Stimulated activated CD4-positive, alpha-beta T cell treated with anti-CD3 and anti-CD28 coated beads, TNF-alpha, amount 100 ng/mL, for 48 hours (primary cell): ENCODE measurements at regions not wholly inside any gene's neighbourhood (a gene's known extent, or its start where the extent isn't known, plus 50 kb on each side); places are given as distances from the start of the nearest gene placed in this dataset.
"Not testable (repeated sequence)": the region's sequence is repeated elsewhere in the genome, so short reads cannot be mapped to it uniquely, and the experiment has no call there.

Source experiments
- DNase-seq, 3 donors: peaks; one replicate each; pipeline ENCODE4 v3.0.0-alpha.2; 2020; ENCODE audit warnings: low read depth in 3 of 3

DNA sequence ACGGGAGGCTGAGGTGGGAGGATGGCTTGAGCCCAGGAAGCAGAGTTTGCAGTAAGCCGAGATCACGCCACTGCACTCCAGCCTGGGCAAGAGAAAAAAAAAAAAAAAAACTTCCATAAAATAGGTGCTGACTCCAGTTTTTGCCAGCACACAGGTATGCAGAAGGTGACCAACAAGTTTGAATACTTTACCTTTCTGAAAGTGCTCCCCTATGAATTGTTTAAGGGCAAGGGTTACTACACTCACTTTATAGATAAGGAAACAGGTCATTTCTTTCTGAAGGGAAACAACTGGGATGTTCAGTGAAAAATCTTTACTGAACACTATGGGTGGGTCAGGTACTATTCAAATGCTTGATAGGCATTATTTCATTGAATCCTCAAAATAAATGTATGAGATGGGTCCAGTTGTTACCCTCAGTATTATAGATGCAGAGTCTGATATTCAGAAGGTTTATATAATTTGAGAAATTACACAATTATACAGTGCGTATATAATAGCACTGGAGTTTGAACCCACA, 538.5 kb downstream of the INSC start:
- no peak for DNase-seq

DNA sequence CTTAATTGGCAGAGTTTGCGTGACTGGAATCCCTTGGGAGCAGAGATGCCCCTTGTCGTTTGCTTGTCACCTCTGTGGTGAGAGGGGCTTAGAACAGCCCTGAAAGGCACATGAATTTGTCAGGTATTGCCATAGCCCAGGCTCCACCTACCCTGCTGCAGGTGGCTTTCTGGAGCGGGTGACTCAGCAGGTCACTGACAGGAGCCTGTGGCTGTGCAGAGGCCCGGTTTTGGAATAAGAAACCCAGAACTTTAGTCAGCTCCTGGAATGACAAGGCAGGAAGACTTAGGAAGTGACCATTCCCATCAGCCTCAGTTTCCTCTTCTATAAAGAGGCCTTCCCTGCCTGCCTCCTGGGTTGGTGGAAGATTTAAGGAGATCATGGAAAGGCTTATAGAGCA, 539.7 kb downstream of the INSC start:
- DNase-seq, result no peak

DNA sequence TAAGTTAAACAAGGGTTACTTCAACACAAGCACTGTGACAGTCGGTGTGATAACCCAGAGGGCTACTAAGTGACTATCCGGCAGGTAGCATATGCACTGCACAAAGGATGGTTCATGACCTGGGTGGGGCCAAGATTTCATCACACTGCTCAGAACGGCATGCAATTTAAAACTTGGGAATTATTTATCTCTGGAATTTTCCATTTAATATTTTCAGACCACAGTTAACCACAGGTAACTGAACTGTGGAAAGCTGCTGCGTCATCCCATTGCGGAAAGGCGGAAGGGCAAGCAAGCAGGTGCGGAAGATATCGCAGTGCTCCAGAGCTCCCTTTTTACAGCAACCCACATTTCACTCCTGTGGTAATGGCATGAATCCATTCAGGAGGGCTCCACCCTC, 540.8 kb downstream of the INSC start:
- no peak for DNase-seq

DNA sequence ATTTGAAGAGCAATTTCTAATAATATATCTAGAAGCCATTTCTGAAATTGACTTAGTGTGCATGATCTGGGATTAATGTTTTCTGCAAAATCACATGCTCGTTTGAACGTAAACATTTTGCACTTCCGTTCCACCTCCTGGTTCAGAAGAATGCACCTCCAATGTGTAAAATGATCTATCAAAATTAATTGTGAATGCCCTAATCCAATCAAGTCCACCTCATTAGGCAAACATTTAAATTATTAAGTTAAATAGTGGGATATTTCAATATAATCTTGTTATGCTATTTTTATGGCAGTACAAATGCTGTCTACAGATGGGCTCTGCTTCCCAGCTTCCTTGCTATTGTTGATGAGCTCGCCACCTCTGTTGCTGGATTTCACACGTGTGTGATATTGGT, 542.5 kb downstream of the INSC start:
- DNase-seq, result no peak

DNA sequence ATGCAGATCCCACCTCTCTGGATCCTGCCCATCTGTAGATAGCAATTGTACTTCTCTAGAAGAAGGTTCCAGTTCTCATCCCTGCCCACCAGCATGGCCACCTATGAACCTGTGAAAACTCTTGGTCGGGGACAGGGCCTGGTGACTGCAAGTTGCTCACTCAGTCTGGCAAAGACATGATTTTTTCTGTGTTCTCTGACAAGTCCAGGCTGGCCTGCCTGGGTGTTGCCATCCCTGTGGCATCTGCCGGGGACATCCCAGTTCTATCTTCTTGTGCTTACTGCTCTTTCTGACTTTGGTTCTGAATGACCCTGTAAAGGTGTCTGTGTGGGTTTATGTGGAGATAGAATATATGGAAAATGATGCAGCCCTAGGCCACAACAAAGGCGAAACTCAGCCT, 545.8 kb downstream of the INSC start:
- DNase-seq, result no peak

DNA sequence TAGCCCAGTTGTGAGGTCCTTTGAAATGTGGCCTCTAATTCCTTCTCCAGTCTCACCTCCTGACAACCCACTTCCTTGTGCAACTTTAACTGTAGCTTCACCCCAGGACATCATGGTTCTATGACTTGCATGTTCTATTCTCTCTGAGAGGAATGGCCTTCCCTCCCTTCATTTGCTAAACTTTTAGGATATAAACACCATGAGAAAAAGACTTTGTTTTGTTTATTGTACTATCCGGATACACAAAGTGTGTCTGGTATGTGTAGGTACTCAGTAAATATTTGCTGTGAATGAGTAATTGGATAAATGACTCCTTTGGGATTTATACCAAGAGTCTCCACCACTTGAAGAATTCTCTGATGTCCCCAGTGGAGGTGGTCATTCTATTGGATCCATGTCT, 547.6 kb downstream of the INSC start:
- DNase-seq, result no peak

DNA sequence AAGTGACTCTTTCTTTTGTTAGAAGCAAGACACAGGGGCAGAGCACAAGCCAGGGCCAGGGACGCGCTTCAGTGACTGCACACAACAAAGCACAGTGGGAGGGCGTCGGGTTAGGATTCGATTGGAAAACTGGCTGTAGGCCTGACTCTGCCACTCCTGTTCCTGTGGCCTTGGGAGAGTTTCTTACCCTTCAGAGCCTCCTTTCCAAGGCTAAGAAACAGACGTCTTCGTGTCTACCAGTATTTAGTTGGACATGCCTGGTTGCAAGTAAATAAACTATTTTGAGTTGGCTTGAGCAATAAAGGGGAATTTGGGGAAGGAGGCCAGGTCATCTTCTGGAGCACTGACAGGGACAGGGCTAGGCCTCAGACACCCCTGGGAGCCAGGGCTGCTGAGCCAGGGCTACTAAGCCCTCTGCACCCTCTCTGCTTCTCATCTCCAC, 549.1 kb downstream of the INSC start:
- DNase-seq, result no peak

DNA sequence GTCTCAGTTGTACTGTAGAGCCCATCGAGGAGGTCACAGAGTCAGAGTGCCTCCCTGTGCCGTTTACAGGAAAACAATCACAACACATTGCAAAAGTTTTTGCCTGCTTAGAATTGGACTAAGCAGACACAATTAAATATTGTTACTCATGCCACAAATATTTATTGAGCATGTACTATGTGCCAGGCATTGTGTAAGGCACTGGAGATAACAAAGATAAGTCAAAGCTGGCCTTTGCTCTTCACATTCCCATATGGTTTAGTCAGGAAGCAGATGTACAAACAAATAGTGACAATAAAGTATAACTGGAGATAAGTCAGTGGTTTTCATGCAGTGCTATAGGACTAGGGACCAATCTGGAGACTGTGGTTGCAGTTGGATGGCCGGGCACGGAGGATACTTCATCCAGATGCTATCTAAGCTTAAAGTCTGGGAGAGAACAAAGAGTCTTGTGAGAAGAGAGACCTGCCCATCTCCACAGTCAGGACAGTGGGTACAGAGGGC, 550.7 kb downstream of the INSC start:
- no peak for DNase-seq

DNA sequence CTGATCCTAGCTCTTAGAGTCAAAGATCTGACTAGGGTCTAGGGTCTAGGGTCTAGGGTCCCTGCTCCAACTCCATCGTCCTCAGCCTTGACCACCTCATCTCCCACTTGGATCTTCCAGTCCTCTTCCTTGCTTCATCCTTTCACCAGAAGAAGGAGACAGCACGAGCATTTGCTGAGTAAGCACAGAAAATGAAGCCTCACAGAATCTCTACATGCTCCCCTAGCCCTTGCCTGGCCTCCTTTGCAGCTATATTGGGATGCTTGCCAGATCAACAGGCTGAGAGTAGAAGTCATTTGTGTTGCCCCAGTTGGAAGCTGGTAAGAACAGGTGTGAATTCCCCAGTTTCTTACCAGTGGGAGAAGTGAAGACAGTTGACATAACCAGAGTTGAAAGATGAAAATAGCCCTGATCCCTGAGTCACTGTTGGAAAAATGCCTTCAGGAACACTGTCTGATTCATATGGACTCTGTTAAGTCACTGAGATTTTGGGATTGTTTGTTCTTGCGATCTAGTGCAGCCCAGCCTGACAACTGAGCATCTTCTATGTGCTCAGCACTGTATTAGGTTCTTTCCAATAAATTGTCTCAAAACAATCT, 552.5 kb downstream of the INSC start:
- DNase-seq, result no peak

DNA sequence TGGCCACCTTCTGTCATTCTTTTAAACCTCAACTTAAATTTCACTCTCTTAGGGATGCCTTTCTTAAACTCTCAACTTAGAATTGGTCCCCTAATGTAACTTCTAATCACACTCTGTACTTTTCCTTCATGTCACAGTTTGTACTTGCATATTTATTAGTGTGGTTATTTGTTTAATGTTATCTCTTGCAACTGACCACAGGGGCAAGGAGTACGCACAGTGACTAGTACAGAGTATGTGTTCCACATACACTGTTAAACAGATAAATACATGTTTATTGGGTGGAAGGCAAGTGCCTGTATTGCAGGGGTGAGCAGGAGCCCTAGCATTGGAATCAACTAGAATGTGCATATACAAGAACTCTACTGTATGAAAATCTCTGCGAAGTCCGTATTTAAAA, 554.0 kb downstream of the INSC start:
- DNase-seq, result no peak

DNA sequence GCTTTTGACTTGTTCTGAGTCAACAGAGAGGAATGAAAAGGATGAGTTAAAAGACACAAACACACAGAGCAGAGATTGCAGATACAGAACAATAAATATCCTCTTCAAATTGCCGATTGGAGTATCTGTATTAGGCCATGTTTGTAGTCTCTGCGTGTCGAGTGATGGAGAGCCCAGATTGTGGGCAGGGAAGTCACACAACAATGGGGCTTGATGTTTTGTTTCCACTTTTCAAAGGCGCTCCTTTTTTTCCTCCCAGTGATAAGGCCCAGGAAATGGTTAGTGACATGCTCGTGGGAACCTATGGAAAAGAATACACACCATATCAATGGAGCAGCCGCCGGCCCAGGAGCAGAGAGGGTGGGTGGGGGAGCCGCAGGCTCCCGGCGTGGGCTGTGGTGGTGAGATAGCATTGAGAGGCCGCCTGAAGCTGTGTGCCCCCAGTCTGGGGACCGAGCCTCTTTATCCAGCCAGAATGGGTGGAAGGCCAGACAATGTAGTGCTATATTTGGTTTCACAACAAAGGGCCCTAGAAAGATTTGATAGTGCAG, 555.9 kb downstream of the INSC start:
- DNase-seq, result no peak

DNA sequence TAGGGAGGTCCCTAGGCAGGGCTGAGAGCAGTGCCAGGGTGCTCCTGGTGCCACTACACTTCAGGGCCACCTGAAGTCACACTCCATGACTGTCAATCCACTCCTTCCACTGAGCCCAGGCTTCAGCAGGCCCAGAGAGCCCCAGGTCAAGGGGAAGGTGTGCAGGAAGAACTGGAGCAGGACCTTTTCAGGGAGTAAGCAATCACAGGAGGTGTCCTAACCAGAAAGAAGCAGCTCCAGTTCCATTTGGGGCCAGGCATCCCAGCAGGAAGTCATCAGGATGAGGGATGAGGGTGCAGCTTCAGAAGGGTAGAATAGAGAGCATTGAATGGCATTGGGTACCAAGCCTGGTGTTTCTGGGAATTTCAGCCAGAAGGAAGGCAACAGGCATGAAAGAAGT, 556.5 kb downstream of the INSC start:
- no peak for DNase-seq

DNA sequence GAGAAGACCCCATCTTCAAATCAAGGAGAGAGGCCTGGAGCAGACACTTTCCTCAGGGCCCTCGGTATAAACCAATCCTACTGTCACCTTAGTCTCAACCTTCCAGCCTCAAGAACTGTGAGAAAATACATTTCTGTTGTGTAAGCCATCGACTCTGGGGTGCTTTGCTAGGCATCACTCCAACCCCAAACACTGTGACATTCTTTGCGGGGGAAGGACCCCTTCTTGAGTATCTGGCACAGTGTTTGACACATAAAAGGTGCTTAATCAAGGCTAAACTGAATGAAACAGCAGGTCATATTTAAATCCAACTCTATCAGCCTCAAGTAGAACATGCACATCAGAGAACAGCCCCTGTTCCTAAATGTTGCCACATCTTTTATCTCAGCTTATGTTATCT, 558.1 kb downstream of the INSC start:
- DNase-seq, result no peak

DNA sequence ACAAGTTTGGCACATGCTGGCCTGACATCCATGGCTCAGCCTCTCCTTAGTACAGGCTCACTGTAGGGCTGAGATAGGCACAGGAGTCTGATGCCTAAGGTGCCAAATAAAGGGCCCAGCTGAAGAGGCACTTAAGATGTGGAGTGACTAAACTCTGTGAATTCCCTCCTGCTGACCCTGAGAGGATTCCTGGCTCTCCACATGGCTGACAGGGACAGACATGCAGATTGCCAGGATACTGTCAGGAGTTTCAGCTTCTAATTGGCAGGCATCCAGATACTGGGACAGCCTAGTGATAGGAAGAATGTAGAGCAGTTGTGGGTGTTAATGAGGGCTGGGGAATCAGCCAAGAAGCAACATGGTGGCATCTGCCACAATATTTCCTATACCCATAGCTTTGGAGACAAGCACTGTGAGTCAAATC, 558.7 kb downstream of the INSC start:
- DNase-seq, result no peak

DNA sequence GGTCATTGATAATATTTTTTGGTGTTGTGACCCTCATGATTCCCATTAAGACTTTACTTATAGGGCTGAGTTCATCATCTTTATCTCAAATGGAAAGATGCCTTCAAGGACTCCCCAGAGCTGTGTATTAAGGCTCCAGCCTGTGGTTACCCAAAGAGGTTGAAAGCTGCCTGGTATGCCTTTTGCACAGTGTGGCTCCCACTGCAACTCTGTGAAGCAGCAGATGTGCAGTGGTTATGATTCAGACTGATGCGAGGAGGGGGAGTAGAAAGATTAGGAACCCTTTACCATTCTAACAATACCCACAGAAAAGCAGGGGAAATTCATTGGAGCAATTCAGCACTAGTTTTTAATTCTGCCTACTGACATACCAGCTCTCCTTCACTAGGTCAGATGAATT, 560.0 kb downstream of the INSC start:
- no peak for DNase-seq

DNA sequence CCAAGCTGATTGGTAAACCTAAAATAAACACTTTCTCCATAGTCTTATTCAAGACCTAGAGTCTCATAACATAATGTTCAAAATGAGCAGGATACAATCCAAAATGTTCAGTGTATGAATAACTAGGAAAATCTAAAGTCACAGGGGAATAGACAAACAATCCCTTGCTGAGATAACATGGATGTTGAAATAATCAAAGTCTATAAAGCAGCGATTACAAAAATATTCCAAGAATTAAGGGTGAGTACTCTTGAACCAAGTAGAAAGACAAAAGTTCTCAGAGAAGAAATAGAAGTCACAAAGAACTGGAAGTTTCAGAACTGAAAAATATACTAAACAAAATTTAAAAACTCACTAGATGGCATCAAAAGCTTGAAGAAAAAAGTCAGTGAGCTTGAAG, 561.0 kb downstream of the INSC start:
- no peak for DNase-seq

DNA sequence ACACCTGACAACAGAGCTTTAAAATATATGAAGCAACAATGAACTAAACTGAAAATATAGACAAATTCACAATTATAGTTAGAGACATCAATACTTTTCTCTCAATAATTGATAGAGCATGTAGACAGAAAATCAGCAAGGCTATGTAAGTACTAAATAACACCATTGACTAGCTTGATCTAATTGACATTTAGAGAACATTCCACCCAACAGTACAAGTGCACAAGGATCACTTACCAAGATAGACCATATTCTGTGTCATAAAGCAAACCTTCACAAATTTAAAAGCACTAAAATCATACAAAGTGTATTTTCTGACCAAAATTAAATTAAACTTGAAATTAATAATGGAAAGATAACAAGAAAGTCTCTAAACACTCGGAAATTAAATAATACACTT, 562.5 kb downstream of the INSC start:
- no peak for DNase-seq

DNA sequence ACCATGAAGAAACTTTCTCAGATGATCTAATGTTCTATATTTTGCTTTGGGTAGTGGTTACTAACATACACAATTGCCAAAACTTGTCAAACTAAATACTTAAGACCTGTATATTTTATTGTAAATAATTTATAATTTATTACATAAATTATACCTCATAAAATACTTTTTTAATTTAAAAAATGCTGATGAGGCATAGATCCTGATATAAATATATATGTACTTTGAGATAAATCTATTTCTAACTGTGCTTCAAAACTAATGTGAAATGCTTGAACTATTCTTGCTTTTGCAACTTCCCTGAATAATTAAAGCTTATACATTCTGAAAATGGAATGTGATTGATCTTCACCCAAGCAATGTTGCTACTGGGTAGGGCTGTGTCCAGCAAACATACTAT, 568.8 kb downstream of the INSC start:
- DNase-seq, result no peak

DNA sequence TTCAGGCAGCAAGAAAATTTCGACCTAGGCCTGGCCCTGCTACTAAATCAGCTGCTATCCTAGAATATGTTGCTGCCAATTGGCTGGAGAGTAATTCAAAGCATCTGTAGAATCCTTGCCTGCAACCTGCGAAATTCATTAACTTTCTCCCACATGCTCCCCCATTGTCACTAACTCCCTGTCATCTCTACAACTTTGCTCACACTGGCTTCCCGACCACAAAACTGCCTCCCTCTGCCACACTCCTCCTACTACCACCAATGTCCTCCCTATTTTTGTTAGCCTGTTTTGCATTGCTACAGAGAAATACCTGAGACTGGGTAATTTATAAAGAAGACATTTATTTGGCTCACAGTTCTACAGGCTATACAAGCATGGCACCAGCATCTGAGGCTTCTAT, 570.6 kb downstream of the INSC start:
- no peak for DNase-seq

DNA sequence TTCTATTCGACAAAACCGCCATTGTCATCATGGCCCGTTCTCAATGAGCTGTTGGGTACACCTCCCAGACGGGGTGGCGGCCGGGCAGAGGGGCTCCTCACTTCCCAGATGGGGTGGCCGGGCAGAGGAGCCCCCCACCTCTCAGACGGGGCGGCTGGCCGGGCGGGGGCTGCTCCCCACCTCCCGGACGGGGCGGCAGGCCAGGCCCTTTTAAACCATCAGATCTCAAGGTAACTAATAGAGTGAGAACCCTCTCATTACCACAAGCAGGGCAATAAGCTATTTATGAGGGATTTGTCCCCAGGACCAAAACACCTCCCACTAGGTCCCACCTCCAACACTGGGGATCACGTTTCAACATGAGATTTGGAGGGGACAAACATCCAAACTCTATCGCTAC, 571.5 kb downstream of the INSC start:
- DNase-seq, result not testable (repeated sequence)

DNA sequence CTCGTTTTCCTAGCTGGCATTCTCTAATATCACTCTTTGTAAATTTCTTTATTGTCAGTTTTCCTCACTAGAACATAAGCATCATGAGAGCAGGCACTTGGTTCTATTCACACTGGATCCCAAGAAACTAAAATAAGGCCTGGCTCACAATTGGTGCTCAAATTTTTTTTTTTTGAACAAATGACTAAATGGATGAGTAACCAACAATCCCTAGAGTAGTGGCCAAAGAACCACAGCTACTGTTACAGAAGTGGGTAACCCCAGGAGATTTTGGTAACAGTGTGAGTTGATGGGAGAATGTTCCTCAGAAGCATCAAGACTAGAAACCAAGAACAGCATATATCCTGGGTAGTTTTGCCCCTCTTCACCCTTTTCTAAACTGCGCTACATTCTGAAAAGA, 572.6 kb downstream of the INSC start:
- DNase-seq, result no peak

DNA sequence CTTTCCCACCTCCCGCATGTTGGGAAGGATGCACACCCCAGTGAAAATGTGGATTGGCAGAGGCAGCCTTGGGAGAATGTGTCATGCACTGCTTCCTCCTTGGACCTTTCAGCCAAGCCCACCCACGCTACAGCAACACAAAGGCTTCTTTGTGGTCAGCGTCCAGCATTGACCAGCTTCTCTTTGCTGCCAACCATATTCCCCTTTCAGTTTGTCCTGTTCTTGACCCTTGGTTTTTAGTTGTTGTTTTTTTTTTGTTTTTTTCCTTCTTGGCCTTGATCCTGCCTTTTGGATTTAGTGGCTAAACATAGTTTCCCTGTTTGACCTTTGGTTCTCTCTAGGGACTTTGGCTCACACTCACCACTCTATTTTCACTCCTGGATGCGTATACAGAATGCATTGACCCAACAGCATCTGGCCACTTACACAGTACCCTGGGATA, 573.6 kb downstream of the INSC start:
- DNase-seq, result no peak

DNA sequence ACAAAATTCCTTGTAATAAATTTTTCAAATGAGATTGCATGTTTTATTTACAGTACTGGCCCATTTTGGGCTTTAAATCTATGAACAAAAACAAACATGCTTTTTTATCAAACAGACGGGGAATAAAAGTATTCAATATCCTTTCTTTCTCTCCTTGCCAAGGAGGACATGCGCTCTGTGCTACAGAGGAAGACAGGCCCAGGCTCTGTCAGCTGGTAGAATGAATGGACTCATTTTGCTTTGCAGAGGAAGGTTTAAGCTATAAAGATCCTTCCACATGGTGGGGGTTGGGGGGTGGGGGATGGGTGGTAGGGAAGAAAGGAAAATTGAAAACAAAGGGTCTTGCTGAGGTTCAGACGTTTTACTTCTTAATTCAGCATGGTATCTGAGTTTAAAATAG, 575.6 kb downstream of the INSC start:
- no peak for DNase-seq

DNA sequence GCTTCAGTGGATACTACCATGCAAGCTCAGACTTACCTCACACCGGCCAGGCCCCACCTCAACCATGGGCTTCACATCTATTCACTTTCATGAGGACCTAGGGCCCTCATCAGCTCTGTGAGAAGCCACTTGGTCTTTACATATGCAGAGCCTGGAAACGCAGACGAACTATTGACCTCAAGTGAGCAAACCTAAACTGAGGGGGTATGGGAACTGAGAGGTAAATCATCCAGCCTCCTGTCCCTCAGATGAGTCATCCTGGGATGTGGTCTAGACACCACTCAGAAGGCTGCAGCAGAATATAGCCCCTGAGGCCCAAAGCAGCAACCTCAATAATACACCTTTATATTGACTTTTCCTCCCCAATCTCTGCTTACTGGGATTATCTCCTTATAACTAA, 578.0 kb downstream of the INSC start:
- no peak for DNase-seq
